SU-DHL-6 (cell line): ENCODE measurements at regions not wholly inside any gene's neighbourhood (a gene's known extent, or its start where the extent isn't known, plus 50 kb on each side); places are given as distances from the start of the nearest gene placed in this dataset.

Source experiments
- EZH2phosphoT487 ChIP-seq: fragments of 200-600 bp; sonication (generic), shearing (Covaris generic); conservative IDR thresholded peaks from 2 replicates; pipeline ENCODE4 v1.6.1; 2018; ENCODE audit warnings: mild to moderate bottlenecking, antibody characterized with exemption, low read length, moderate library complexity, mixed read lengths
- TF ChIP-seq, protein P1 (sequence below): fragments of 200-600 bp; sonication (generic); IDR thresholded peaks from one replicate; pipeline ENCODE4 v1.5.1; 2017; ENCODE audit warnings: antibody characterized with exemption, mild to moderate bottlenecking, low read length, moderate library complexity; ENCODE audit not compliant: insufficient read depth, poor library complexity, severe bottlenecking

DNA sequence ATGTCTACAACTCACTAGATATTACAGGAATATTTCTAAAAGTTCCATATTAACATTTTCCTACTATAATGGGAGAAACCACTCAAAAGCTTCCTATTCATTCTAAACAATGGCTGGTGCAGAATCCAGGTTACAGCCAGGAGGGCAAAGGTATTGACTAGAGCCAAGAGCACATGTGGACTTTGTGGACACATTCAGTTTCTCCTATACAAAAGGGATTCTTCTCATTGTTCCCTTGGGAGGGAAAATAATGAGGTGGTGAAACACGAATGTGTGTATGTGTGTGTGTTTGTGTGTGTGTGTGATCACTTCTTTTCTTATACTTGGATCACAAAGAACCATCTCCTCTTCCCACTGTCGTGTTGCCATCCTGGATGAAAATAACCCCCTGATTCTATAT, 1000.0 kb downstream of the ADGRL2 start:
- TF ChIP-seq, protein P1, sequence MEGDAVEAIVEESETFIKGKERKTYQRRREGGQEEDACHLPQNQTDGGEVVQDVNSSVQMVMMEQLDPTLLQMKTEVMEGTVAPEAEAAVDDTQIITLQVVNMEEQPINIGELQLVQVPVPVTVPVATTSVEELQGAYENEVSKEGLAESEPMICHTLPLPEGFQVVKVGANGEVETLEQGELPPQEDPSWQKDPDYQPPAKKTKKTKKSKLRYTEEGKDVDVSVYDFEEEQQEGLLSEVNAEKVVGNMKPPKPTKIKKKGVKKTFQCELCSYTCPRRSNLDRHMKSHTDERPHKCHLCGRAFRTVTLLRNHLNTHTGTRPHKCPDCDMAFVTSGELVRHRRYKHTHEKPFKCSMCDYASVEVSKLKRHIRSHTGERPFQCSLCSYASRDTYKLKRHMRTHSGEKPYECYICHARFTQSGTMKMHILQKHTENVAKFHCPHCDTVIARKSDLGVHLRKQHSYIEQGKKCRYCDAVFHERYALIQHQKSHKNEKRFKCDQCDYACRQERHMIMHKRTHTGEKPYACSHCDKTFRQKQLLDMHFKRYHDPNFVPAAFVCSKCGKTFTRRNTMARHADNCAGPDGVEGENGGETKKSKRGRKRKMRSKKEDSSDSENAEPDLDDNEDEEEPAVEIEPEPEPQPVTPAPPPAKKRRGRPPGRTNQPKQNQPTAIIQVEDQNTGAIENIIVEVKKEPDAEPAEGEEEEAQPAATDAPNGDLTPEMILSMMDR: no peak
- no peak for TF ChIP-seq EZH2phosphoT487
